ENCODE measurements at regions not wholly inside any gene's neighbourhood (a gene's known extent, or its start where the extent isn't known, plus 50 kb on each side); places are given as distances from the start of the nearest gene placed in this dataset.
"Not testable (repeated sequence)": the region's sequence is repeated elsewhere in the genome, so short reads cannot be mapped to it uniquely, and the experiment has no call there.

DNA sequence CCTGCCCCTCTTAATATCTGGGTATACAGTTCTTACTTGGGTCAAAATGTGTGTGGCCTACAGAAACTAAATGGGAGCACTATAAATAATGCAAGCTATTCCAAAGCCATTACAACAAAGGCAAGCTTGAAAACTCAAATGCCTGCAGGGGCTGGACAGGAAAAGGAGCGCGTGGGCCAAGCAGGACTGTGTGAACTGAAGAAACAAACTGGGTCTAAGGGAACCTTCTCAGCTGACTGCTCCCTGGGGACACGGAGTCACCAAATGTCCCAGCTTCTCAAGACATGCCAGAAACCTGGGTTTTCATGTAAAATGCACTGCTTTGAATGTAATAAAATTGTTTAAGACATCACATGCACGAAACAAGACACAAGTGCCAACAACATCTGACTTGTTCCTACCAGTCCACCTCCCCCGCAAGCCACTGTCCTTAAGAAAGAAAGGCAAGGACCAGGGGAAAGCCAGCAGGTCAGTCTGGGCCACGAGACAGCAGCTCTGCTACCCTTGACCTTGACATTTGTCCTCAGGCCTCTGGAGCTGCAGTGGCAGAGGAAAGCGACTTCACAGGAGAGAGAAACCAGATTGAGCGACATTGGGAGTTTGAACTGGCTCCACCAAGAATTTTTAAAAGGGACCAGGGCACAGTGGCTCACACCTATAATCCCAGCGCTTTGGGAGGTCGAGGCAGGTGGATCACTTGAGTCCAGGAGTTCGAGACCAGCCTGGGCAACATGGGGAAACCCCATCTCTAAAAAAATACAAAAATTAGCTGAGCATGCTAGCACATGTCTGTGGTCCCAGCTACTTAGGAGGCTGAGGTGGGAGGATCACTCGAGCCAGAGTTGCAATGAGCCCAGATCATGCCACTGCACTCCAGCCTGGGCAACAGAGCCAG lies 89.7 kb upstream of the SH3BP4 start:
- DNase-seq = no peak

DNA sequence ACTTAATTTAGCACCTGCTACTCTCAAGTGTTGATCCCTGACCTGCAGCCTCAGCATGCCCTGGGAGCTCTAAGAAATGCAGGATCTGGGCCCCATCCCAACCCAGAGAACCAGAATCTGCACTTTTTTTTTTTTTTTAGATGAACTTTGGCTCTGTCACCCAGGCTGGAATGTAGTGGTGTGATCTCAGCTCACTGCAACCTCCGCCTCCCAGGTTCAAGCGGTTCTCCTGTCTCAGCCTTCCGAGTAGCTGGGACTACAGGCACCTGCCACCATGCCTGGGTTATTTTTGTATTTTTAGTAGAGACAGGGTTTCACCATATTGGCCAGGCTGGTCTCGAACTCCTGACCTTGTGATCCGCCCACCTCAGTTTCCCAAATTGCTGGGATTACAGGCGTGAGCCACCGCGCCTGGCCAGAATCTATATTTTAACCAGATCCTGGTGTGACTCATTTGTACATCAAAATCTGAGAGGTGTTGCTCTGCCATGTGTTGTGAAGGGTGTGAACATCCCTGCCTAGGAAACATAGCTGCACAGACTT lies 92.4 kb upstream of the SH3BP4 start:
- not testable (repeated sequence) for DNase-seq

DNA sequence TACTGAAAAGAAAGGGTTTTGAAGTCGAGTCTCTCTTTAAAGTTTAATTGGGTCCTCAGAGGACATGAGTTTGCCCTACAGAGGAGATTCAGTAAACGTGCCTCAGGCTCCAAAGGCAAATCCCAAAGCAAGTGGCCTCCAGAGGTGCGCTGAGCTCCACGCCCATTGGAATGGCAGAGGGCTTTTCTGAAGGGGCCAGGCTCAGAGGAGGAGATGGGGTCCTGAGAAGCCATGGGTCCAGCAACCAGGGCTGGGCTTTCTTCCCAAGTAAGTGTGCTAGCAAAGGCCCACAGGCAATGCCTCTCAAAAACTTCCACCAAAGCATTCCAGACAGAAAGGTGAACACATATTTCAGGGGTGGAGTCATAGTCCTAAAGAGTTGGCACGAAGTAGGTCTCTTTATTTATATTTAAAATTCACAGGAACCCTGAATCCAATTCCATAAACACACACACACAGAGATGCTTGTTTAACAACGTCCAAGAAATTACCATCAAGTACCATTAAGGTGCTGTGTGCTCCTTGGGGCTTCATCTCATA lies 93.0 kb upstream of the SH3BP4 start:
- DNase-seq = no peak

DNA sequence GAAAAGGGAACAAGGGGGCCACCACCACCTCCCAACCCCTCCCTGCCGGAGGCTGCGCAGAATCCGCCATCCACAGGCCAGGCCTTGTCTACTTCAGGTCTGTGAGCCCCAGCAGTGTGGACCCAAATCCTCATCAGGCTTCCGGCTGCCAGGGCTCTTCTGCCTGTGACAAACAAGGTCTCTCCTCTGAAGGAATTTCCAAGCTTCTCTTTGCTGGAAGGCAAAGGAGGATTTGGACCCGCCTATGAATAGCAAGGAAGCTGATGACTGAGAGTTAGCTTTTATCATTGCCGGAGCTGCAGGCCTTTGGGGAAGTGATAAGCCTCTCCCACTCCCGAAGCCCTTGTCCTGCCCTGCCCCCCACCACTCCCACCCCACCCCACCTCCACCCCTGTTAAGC lies 93.7 kb upstream of the SH3BP4 start:
- no peak for DNase-seq

DNA sequence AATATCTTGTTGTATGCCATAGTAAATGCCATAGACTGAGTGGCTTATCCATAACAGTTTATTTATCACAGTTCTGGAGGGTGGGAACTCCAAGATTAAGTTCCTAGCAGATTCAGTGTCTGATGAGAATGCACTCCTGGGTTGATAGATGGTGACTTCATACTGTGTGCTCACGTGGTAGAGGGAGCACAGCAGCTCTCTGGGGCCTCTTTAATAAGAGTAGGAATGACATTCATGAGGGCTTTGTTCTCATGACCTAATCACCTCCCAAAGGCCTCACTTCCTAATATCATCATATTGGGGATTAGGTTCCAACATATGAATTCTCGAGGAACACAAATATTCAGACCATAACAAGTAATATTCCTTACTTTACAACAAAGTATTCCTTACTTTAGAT lies 98.1 kb upstream of the SH3BP4 start:
- no peak for DNase-seq

DNA sequence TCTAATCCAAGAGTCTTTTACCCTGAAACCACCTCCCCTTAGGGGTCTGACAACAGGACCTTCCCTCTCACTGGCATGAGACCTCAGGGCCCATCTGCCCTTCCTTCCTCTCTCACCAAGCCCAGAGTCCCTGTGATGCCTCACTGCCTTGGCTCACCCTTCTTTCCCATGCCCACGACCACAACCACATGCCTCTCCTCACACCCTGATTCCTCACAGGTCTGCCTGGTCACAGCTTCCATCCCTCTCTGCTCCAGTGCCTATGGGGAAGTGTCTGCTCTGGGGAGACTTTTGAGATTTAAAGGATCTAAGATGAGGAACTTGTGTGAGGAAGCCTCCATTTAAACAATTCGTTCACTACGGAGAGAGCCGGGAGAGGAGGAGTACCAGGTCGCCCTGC lies 98.9 kb upstream of the SH3BP4 start:
- DNase-seq = no peak

DNA sequence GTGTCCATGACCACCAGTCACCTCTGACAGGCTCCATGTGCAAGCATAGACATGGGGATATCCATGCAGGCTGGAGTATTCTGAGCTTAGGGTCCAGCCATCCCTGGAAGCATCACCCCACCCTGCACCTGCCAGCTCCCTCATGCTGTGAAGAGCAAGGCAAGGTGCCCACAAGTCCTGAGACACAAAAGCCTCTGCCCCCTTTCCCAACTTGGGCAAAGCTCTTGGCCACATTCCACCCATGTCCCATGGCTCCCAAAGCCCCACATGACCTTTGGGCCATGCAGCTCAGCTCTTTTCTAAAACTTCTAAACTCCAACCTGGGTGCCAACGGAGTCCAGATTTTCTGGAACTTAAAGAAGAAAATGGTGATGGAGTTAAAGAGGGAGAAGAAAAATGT lies 99.8 kb upstream of the SH3BP4 start:
- no peak for DNase-seq

DNA sequence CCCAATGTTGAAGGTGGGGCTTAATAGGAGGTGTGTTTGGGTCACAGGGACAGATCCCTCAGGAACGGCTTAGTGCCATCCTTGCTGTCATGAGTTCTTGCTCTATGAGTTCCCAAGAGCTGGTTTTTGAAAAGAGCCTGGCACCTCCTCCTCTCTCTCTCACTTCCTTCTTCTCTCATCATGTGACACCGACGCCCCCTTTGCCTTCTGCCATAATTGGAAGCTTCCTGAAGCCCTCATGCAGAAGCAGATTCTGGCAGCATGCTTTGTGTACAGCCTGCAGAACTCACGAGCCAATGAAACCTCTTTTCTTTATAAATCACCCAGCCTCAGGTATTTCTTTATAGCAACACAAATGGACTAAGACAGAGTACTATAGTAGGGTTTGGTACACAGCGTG lies 100.4 kb upstream of the SH3BP4 start:
- DNase-seq = no peak

DNA sequence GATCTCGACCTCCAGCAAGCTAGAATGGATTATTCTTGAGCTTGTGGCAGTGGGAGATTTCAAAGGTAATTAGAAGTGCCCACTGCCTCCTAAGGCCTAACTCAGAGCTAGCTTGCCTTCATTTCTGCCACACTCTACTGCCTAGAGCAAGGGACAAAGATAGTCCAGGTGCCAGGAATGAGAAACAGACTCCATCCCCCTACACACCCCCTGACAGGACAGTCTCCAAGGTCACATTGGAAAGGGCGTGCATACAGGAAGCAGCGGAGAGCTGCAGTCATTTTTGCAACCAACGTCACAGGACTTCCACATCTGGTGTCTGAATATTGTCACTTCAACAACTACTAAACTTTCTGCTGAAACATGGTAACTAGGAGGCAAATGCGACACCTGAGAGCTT lies 101.0 kb upstream of the SH3BP4 start:
- no peak for DNase-seq

DNA sequence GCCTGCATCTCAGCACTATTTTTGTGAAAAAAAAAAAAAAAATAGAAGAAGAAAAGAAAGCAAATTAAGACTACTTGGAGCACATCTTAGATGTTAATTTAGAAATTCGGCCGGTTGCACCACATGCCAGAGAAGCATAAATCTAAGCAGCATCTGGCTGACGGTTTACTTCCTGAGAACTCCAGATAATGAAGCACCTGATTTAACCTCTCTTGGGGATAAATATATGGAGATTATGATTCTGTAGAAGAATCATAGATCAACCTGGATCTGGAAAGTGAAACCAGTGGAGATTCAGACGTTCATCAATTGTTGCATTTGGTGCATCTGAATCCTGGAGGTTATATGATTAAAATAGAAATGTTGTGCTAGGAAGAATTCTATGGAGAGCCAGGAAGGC lies 102.1 kb upstream of the SH3BP4 start:
- no peak for DNase-seq

DNA sequence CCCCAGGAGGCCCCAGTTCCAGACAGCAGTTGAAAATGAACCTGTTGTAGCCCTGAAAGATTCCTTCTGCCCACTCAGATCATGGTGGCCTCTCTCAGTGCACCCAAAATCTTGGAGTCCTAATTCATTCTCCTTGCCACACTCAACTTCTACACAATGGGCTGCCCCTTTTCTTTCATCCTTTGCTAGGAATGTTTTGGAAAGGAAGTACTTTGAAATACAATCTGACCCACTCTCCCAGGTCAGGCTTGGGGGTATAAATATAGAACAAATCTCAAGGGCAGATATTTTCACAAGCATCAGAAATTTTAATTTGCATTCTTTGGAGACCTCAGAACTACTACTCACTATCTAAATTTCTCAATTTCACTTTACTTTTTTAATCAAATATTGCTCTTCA lies 103.2 kb upstream of the SH3BP4 start:
- no peak for DNase-seq

DNA sequence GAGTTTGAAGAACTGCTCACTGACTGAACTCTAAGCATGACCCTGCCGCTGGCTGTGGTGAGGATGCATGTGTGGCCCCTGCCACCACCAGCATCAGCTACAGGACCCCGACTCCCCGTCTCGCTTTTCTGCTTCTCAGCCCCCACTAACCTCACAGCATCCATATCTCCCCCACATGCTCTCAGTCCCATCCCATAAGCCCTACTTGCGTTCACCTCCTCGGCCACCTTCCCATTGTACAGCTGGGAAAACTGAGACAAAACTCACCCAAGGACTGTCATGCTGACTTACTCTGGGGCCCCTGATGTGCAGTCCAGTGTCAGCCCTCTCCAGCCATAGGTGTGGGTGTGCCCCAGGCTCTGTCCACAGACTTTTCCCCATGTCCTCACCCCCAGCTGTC lies 104.2 kb upstream of the SH3BP4 start:
- no peak for DNase-seq

DNA sequence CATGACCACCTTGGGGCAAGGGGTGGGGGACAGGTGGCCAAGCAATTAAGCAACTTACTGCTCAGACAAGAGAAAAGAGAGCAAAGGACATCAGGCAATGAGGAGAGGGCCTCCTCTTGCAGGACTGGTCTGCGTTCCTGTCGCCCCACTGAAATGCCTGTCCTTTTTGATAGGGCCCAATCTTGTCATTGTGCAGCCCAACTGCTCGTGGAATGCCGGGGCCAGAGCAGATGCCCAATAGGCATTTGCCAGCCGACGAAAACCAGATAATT lies 104.5 kb upstream of the SH3BP4 start:
- DNase-seq = no peak

DNA sequence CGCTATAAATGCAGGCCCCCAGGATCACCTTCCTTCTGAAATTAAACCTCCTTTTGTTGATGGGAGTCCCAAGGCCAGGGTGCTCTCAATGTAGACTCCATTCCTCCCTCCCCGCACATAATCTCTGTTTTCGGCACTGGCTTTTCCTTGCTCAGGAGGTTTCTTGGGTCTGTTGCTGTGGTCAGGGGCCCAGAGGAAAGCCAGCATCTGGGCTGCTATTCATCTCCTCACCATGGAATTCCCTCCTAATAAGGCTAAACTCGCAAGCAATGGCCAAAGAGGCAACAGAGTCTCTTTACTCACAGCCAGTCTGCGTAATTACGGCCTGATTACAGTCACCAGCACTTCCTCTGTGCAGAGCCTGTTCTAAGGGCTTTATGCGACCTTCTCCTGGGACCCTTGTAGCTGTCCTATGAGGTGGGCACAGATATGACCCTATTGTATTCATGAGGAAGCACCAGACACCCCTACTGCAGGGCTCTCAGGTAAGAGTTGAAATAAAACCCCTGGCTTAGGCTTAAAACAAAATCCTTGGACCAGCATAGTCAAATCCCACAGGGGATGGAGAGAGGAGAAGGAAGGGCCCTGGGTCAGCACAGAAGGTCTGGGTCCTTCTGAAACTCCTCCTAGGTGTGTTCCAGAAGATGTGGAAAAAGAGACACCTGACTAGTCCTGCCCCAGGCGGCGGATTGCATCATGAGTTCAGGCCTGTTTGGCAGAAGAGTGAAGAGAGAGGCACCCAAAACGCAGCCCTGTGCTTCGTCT lies 105.0 kb upstream of the SH3BP4 start:
- DNase-seq = no peak

DNA sequence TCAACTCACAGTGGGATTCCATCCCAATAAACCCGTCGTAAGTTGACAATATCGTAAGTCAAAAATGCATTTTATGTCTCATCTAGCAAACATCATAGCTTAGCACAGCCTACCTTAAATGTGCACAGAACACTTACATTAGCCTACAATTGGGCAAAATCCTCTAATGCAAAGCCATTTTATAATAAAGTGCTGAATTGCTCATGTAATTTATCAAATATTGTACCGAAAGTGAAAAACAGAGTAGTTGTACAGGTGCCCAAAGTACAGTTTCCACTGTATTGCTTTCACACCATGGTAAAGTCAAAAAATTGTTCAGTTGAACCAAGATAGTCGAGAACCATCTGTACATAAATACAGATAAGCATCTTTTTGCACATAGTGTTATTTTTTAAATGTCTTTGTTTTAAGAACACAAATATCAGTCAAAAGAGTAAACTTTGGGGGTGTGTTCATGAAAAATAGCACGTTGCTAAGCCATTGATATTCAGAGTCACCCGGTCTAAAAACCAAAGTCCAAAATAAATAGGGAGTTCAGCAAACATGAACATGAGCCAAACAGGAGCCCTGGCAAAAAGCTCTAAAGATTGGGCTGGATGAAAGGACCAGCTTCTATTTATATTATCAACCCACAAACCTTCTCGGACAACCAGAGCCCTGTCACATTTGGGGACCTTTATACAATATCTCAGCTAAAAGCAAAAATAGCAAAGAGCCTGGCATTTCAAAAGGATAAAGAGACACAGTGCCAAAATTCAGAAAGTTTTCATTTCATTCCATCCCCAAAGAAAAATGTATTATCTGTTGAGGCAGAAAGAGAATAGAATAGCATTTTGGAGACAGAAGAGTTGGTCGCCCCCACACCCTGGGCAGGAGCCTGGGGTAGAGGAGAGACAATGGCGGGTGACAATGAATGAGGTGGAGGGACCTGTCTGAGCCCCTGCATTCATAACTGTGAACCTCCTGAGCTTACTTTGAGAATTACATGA lies 105.9 kb upstream of the SH3BP4 start:
- DNase-seq = no peak

DNA sequence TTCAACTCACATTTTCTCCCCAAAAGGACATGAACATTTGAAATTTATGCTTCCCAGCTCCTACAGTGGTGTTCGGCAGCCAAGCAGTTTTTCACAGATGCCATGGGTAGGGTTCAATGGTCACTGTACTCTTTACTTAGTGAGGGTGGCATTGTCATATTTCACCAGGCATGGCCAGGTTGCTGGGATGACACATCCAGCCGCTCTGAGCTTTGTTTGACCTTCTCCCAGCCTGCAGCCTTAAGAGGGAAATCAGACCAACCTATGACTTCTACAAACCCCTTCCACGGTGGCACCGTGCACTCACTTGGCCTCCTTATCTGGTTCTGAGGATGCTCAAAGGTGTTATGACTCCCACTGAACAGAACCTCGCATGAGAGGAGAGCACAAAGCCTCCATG lies 108.4 kb upstream of the SH3BP4 start:
- no peak for DNase-seq

DNA sequence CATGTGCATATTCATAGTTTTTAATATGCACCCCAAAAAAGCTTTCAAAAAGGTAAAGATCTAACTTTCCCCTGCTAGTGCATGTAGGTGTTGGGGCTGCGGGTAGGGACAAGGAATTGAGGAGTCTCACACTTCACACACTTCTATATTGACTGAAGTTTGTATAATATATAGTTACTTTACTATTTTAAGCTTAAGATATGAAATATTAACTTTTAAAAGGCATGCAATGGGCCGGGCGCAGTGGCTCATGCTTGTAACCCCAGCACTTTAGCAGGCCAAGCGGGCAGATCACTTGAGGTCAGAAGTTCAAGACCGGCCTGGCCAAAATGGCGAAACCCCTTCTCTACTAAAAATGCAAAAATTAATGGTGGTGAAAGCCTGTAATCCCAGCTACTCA lies 109.1 kb upstream of the SH3BP4 start:
- DNase-seq = no peak

DNA sequence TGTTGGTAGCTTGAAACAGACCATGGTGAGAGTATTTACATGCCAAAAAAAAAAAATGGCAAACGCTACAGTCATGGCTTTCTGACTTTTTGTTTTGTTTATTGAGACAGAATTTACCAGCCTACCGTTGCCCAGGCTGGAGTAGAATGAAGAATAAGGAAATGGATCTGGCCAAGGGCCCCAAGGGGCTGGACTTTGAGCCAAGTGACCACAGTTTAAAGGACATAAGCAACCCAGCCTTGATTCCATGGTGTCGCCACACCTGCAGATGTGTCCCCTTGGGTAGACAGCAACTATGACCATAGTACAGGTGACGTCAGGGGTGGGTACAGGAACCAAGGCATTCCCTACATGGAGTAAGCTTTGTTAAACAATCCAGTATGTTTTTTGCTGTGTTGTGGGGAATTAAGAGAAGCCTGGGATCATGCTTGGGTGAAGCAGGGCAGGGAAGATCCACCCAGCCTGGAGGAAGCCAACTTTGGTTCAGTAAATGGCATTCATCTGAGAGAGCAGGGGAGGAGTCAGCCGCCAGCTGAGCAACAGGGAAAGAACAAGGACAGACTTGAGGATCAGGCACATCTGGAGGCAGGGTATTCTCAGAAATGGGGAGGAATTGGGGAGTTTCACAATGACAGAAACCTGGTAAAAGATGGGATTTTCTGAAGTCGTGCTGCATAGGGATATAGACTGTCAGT lies 110.3 kb upstream of the SH3BP4 start:
- no peak for DNase-seq

DNA sequence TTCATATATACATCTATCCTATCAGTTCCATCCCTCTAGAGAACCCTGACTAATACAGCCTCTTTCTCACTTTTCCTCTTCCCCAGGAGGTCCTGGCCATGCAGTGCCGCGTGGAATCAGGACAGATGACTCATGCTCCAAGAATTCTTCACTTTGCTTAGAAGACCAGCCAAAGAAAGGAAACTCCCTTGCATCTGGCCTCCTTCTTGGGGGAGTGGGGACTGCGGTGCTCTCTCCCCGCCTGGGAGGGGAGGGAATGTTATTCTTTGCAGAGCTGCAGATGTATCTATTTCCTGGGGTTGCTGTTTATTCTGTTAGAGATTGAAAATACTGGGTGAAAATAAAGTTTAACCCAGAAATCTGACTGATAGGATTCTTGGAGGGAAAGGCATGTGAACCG lies 111.5 kb upstream of the SH3BP4 start:
- no peak for DNase-seq

DNA sequence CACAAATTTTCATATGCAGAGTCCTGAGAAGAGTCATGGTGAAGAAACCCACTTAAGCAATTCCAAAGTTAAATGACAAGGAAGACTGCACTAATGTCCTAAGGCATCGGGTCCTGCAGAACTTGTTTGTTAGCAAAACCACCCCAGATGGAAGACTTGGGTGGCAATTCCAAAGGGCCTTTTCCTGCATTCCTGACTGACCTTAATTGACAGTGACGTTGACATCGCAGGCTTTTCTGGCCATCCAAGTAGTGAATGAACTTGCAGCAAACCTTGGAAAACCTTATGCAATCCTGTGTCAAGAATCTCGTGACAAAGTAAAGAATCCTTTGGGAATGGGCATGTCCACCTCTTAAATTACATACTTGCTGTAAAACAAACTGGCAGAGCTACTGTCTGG lies 112.5 kb upstream of the SH3BP4 start:
- DNase-seq = no peak

DNA sequence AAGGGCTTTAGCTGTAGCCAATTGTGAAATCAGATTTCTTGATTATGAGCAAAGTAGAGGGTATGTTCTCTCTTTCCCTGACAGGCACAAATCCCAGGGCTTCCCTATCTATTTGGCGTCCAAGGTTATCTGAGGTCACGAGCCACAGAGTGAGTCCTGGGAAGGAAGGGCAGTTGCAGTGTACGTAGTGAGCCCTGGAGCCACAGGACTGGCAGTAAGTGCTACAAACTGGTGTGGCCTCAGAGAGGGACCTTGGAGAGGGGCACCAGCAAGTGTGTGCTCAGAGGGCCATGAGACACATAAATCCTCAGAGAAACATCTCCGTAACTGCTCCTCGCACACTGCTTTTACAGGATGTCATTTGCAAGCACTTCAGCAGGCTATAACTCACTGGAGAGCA lies 115.5 kb upstream of the SH3BP4 start:
- DNase-seq = no peak

DNA sequence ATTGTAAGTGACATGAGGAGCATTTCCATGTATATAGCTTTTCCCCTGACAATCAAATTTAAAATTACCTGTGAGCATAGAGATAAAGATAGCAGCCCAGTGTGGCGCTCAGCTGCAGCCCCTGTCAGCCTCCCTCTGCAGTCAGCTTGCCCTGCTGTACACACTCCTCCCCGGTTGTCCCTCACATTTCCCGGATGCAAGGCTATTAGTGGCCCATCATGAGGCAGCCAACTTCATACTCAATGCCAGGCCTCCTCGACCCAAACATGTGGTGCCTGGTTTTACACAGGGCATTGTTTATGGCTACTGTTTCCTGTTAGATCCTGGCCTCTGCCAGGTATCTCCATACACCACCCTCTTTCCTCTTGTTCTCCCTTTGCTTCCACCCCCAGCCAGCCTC lies 116.1 kb upstream of the SH3BP4 start:
- DNase-seq = no peak

All from activated CD4-positive, alpha-beta T cell treated with anti-CD3 and anti-CD28 coated beads, Interleukin-2, amount 50 U/mL, for 1 hour (primary cell).